HFF-Myc (cell line): ENCODE measurements at regions not wholly inside any gene's neighbourhood (a gene's known extent, or its start where the extent isn't known, plus 50 kb on each side); places are given as distances from the start of the nearest gene placed in this dataset.

ENCODE experiments used
- DNase-seq: peaks from one replicate; pipeline ENCODE4 v3.0.0-alpha.2; 2011; ENCODE audit warnings: low read depth; ENCODE audit errors: extremely low read depth
- H3K4me3 ChIP-seq: replicated peaks from 2 replicates; pipeline ENCODE4 v1.5.1; 2011; ENCODE audit warnings: low read depth, mild to moderate bottlenecking, control low read depth, low read length
- CTCF ChIP-seq: IDR thresholded peaks from 2 replicates; pipeline ENCODE4 v1.5.1; 2012; ENCODE audit warnings: mild to moderate bottlenecking, low read depth, low read length, control low read depth; ENCODE audit errors: missing control alignments

- no peak for DNase-seq
- no peak overlapping the region for H3K4me3 ChIP-seq
- no peak for TF ChIP-seq CTCF
These were observed 228.6 kb upstream of the KIF2A start for GRCh38 chr5:62077387-62077786.

DNA sequence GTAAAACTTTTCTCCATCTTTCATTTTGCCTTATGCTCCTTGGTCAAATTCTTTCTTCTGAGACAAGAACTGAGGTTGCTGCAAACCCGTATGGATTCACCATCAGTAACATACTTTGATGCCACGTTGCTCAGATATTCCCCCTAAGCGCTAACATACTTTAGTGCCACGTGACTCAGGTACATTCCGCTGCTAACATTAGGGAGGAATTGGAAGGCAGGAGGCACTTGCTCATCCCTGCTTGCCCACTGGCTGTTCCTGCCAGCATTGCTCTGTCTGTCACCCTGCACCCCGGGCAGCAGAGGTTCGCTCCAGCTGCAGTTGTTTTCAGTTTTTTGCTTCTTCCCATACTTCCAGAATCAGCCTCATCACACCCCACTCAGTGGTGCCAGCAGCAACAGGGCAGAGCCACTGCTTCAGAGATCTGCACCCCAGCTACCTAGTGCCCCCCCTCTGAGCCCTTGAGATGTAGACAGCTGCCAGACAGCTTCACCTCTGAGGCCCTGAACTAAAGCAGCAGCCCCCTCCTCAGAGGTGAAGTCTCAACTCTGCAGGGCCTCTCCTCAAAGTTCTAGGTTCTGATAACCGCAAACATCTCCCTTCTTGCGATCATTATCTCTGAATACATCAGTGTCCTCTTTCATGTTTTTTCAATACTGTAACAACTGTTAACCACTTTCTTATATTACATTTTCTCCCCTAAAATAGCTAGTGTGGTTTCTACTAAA, 228.0 kb upstream of the KIF2A start:
- no peak for DNase-seq
- no peak overlapping the region for H3K4me3 ChIP-seq
- TF ChIP-seq CTCF: no peak

GRCh38 chr5:62082370-62082801, 223.6 kb upstream of the KIF2A start:
- DNase-seq: peak; percentile 12
- no peak overlapping the region for H3K4me3 ChIP-seq
- no peak for TF ChIP-seq CTCF

DNA sequence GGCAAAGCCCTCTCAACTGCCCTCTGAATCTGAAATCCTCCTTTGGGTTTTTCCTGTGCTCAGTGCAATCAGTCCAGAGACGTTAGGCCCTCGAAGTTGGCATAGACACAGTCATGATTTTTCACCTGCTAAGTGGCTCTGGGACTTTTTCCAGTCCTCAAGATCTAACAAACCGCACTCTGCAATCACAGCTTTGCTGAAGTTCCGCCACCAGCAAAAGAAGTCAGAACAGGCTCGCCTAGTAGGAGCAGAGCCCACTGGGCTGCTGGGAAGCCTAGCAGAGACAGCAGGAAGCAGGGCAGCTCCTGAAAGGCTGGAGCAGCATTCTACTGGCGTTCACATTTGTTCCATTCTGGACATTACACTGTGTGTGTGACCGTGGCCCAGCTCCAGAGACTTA, 222.8 kb upstream of the KIF2A start:
- DNase-seq: no peak
- no peak overlapping the region for H3K4me3 ChIP-seq
- no peak for TF ChIP-seq CTCF

- no peak overlapping the region for H3K4me3 ChIP-seq
- no peak for DNase-seq
- TF ChIP-seq CTCF: no peak
These were observed 222.3 kb upstream of the KIF2A start for GRCh38 chr5:62083661-62084060.

GRCh38 chr5:62084391-62084790, 221.6 kb upstream of the KIF2A start:
- no peak overlapping the region for H3K4me3 ChIP-seq
- DNase-seq: no peak
- no peak for TF ChIP-seq CTCF

DNA sequence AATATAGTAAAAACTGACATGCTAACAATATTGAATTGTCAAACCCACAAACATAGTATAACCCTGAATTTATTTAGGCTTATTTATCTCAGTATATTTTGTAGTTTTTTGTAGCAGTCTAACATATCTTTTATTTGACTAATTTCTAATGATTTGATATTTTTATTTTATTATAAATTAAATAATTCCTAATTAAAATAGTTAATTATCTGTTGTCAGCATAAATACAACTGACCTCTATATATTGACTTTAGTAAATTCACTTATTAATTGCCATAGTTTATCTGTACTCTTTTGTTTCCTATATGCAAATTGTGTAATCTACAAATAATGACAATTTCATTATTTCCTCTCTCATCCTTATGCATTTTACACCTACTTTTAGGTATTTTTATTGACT, 215.1 kb upstream of the KIF2A start:
- H3K4me3 ChIP-seq: no peak overlapping the region
- TF ChIP-seq CTCF: no peak
- DNase-seq: no peak
